SKM-1 (cell line): ENCODE measurements at regions not wholly inside any gene's neighbourhood (a gene's known extent, or its start where the extent isn't known, plus 50 kb on each side); places are given as distances from the start of the nearest gene placed in this dataset.
"Not testable (repeated sequence)": the region's sequence is repeated elsewhere in the genome, so short reads cannot be mapped to it uniquely, and the experiment has no call there.

Source experiments
- DNase-seq: peaks from one replicate; lab custom pipeline; 2025; ENCODE audit not compliant: unreplicated experiment; lab: John Stamatoyannopoulos, UW

GRCh38 chr3:193800138-193801043, 207.4 kb downstream of the OPA1 start:
- no peak for DNase-seq

DNA sequence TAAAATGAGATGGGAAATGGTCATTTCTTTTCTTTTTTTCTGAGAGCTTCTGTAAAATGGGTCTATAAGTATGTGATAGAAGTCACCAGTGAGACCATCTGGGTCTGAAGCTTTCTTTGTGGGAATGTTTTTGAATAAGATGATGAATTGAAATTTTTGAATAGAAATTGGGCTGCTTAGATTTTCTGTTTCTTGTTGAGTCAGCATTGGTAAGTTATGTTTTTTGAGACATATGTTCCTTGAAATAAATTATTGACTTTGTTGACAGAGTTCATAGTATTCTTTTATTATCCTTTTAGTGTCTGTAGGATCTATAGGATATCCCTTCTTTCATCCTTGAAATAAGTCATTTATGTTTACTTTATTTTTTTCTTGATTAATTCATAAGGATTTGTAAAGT, 208.1 kb downstream of the OPA1 start:
- no peak for DNase-seq

DNA sequence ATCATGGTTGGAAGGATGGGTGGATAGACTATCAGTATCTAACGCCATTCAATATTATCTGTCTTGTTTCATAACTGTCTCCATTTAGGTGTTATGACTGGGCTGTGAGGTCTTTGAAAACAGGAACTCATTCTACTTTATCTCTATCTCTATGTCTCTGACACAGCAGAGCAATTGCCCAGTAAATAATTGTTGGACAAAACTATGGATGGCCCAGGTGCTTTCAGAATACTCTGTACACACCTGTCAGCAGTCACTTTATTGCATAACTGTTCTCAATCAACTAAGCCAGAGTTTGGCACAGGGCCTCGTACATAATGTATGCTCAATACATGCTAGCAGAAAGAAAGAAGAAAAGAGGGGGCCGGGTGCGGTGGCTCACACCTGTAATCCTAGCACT, 210.3 kb downstream of the OPA1 start:
- no peak for DNase-seq

GRCh38 chr3:193805448-193805847, 212.4 kb downstream of the OPA1 start:
- DNase-seq, result no peak

DNA sequence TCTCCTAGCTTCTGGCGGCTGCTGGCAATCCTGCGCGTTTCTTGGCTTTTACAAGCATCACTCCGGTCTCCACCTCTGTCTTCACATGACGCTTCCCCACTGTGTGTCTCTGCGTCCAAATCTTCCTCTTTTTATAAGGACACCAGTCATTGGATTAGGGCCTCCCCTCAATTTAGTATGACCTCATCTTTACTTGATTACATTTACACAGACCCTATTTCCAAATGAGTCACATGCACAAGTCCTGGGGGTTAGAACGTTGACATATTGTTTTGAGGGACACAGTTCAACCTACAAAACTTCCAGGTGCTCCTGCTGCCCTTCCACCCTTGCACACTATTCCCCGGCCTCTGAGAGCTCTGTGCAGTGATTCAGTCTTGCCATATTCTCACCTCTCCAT, 215.3 kb downstream of the OPA1 start:
- DNase-seq, result no peak

- no peak for DNase-seq
Observed at GRCh38 chr3:193809106-193809505, 216.1 kb downstream of the OPA1 start.

DNA sequence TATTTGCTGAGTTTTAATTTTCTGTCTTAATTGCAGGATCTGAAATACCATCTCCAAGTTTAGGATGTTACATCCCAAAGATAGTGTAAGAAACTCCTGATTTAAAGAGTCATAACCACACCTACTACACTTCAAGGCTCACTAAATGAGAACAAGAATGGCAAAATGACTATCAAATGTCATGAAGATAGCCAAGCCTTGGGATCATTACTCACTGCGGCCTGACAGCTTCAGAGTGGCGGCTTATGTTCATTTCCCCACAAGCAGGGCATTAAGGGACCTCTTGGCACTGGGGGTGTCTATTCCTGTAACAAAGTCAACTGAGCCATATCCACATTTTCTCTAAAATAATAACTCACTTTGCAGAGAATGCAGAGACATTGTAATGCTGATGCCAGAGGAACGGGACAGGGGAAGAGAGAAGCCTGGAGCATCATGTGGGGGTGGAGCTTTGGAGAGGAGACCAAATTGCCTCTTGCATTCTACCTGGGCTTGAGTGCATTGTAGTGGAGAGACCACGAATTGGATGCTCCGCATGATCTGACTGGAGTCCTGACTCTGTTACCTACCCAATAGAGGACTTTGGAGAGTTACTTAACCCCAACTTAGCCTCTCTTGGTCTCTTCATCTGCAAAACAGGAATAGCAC, 219.2 kb downstream of the OPA1 start:
- no peak for DNase-seq

DNA sequence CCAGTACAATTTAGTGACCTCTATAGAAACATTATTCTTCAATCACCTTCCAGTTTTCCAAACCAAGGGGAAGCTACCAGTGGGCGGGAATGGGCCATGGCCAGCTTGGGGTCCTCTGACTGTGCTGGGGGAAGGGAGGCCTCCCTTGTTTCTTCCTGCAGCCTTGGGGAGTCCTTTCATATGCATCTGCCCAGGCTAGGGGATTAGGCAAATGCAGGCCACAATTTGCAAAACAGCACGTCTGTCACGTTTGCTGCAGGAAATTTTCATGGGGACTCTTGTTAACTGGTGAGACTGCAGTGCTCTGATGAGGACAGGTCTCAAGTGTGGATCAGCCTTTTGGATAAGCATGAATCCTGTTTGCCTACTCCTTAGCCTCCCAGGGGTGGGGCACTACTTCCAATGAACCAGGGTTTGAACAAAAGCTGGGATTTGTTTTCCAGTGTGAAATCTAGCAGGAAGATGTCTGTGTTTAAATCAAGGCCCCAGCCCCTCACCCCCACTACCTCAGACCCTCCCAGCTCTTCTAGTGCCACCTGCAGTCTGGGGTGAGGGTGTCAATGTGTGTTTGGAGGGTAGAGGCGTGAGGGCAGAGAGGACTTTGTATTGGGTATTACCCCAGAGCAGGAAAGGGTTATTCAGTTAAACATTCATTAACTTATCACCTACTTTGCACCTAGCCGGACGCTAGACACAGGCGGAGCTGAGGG, 219.9 kb downstream of the OPA1 start:
- no peak for DNase-seq

- no peak for DNase-seq
Observed at GRCh38 chr3:193813501-193813830, 220.5 kb downstream of the OPA1 start.

GRCh38 chr3:193814166-193814892, 221.3 kb downstream of the OPA1 start:
- DNase-seq, result no peak

- no peak for DNase-seq
Observed at GRCh38 chr3:193815246-193816027, 222.4 kb downstream of the OPA1 start.

DNA sequence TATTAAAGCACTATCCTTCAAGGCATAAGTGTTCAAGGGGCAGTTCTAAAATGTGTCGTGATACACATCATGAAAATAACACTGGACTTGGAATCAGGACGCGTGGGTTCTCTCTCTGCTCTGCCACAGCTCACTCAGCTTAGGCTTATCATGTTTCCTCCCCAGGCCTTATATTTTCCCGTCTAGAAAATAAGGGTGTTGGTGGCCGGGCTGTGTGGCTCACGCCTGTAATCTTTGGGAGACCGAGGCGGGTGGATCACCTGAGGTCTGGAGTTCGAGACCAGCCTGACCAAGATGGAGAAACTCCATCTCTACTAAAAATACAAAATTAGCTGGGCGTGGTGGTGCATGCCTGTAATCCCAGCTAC, 223.0 kb downstream of the OPA1 start:
- no peak for DNase-seq

GRCh38 chr3:193816656-193817311, 223.8 kb downstream of the OPA1 start:
- no peak for DNase-seq

DNA sequence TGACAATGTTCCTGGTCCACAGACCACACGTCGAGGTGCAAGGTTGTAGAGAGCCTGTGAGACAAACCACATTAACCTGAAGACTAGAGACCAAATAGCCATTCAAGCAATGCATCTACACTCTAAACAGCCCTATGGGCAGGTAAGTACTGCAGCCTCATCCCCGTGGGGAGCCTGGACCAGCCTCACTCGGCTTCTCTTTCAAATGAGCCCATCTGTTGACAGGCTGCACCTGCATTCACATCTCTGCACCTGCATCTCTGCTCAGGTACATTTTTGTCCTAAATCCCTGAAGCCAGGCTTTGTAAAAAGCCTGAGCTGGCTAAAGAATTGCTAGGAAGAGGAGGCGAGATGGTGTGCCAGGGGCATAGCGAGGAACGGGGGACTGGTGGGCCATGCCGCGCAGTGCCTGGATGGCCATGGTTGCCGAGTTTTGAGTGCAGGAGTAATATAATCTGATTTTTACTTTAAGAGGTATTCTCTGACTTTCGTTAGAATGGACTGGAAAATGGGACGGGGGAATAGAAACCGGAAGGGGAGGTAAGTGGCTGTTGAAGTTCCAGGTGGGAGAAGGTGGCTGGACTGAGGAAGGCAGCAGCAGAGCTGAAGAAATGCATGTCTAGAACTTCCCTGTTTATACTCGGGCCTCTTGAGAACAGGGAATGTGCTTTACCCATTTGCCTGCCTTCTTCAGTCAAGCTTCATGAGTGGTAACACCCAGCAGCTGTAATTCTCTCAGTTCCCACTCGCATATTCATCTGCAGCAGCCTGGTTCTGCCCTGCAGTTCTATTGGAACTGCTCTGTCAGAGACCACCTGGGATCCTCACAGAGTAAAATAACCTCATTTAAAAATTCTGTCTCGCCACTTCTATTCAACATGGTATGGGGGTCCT, 226.4 kb downstream of the OPA1 start:
- no peak for DNase-seq

DNA sequence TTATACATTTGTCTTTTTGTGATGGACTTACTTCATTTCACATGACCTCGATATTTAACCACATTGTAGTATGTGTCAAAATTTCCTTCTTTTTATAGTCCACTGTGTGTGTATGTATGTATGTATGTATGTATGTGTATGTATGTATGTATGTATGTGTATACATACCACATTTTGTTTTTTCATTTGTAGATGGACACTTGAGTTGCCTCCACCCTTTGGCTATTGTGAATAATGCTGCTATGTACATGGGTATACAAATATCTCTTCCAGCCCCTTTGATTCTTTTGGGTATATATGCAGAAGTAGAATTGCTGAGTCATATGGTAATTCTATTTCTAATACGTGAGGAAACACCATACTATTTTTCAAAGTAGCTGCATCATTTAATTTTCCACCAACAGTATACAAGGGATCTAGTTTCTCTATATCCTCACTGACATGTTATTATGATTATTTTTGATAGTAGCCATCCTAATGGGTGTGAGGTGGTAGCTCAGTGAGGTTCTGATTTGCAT, 228.2 kb downstream of the OPA1 start:
- DNase-seq, result no peak

GRCh38 chr3:193822492-193823212, 229.6 kb downstream of the OPA1 start:
- no peak for DNase-seq

- DNase-seq, result not testable (repeated sequence)
Observed at GRCh38 chr3:193823213-193823605, 230.2 kb downstream of the OPA1 start.

DNA sequence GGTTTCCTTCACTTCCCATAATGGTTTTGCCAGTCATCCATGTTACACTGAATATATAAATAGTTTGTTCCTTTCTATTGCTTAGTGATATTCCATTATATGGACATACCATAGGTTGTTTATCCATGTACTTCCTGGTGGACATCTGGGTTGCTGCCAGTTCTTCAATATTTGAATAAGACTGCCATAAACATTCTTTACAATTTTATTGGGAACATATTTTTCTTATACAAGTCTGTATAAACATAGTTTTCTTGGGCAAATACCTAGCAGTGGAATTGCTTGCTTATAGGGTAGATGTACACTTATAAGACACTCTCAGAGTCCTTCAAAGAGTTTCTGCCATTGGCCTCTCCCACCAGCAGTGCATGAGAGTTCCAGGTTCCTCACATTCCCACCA, 231.4 kb downstream of the OPA1 start:
- no peak for DNase-seq
